ENCODE measurements at regions not wholly inside any gene's neighbourhood (a gene's known extent, or its start where the extent isn't known, plus 50 kb on each side); places are given as distances from the start of the nearest gene placed in this dataset.

DNA sequence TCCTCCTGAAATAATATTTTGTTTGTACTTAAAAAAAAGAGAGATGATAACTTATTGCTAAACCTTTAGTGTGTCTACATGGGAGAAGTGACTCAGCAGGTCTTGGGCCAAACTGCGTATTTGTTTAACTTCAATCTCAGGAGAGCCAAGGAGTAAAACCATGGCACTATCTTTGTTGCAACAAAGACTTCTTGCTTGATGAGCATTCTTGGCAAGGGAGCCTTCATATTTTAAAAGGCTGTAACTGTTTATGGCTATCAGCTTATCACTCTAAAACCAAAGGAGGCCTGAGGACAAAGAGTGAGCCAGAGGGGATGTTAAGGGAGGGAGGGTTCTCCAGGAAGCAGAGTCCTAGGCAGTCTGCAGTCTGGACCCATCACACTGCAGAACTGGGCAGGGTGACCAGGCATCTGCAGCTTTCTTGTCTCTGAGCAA, 216.2 kb upstream of the S1PR3 start:
- intact Hi-C loops (cut with micrococcal nuclease; ENCODE audit: unreplicated experiment) (no loop called here), in situ Hi-C loops (cut with HindIII; ENCODE audit: extremely low pct_ligation_motif_present, low pct_unique_long_range_greater_than_20kb) (no loop called here)
- Histone ChIP-seq H3K4me1 (ENCODE audit: insufficient read depth, low read length) (0 out of 2 replicates have a peak, but pooled peaks cover 8% of the 10 kb centered on the region), H3K27me3 (ENCODE audit: control insufficient read depth in 1 of 2, insufficient read depth in 2 of 2, low read length in 2 of 2) (peaks cover 2 to 5% of the 10 kb centered on the region in 2 experiments; a peak in 2 of 5 replicates), H3K9ac (ENCODE audit: insufficient read depth, low read depth, low read length) (no peak overlapping the region), H3K79me2 (ENCODE audit: insufficient read depth, low read length) (no peaks in the 10 kb centered on the region), H3K4me2 (ENCODE audit: low read depth, low read length) (no peak overlapping the region), H4K20me1 (ENCODE audit: insufficient read depth, low read length) (no peaks in the 10 kb centered on the region), H3K27ac (ENCODE audit: extremely low read length, insufficient read depth, low read length) (no peak overlapping the region), H3K4me3 (replicated peaks in 1 of 3; ENCODE audit: insufficient read depth in 1 of 3, low read depth in 2 of 3, low read length in 3 of 3) (no peak overlapping the region), H3K36me3 (replicated peaks in 1 of 2; ENCODE audit: control insufficient read depth in 1 of 2, insufficient read depth in 2 of 2, low read length in 2 of 2) (no peaks in the 10 kb centered on the region), H3K9me3 (ENCODE audit: low read length) (no peaks in the 10 kb centered on the region), H2AFZ (ENCODE audit: low read length) (no peak overlapping the region)
- WGBS (ENCODE audit: low lambda C conversion rate): 0% methylated on average over 1 of the region's 1 CpG
- DNase-seq (ENCODE audit: low spot score) (no peak), FAIRE-seq (no peak), ATAC-seq (no peak)
- CTCF ChIA-PET (ENCODE audit: low intra/inter-chr PET ratio, low total read pairs): no interaction called here
- no TSS peak for BruUV-seq (replicated peaks)
- TF ChIP-seq ZNF121 (CRISPR knock-in tag; IDR thresholded peaks at IDR 0.05): no peak
- TF ChIP-seq THYN1 (CRISPR knock-in tag; IDR thresholded peaks at IDR 0.05; ENCODE audit: borderline replicate concordance, low read depth): no peak
- no peak for TF ChIP-seq FLYWCH1 (CRISPR knock-in tag; IDR thresholded peaks at IDR 0.05)
- TF ChIP-seq ZFP41 (CRISPR knock-in tag; IDR thresholded peaks at IDR 0.05; ENCODE audit: borderline replicate concordance): no peak
- TF ChIP-seq, protein P1, sequence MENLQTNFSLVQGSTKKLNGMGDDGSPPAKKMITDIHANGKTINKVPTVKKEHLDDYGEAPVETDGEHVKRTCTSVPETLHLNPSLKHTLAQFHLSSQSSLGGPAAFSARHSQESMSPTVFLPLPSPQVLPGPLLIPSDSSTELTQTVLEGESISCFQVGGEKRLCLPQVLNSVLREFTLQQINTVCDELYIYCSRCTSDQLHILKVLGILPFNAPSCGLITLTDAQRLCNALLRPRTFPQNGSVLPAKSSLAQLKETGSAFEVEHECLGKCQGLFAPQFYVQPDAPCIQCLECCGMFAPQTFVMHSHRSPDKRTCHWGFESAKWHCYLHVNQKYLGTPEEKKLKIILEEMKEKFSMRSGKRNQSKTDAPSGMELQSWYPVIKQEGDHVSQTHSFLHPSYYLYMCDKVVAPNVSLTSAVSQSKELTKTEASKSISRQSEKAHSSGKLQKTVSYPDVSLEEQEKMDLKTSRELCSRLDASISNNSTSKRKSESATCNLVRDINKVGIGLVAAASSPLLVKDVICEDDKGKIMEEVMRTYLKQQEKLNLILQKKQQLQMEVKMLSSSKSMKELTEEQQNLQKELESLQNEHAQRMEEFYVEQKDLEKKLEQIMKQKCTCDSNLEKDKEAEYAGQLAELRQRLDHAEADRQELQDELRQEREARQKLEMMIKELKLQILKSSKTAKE (CRISPR knock-in tag; IDR thresholded peaks at IDR 0.05; ENCODE audit: borderline replicate concordance): no peak
- no peak for TF ChIP-seq GLI4 (CRISPR knock-in tag; IDR thresholded peaks at IDR 0.05; ENCODE audit: borderline replicate concordance)
- no peak for TF ChIP-seq MXD3 (CRISPR knock-in tag; IDR thresholded peaks at IDR 0.05)
- TF ChIP-seq, protein P2, sequence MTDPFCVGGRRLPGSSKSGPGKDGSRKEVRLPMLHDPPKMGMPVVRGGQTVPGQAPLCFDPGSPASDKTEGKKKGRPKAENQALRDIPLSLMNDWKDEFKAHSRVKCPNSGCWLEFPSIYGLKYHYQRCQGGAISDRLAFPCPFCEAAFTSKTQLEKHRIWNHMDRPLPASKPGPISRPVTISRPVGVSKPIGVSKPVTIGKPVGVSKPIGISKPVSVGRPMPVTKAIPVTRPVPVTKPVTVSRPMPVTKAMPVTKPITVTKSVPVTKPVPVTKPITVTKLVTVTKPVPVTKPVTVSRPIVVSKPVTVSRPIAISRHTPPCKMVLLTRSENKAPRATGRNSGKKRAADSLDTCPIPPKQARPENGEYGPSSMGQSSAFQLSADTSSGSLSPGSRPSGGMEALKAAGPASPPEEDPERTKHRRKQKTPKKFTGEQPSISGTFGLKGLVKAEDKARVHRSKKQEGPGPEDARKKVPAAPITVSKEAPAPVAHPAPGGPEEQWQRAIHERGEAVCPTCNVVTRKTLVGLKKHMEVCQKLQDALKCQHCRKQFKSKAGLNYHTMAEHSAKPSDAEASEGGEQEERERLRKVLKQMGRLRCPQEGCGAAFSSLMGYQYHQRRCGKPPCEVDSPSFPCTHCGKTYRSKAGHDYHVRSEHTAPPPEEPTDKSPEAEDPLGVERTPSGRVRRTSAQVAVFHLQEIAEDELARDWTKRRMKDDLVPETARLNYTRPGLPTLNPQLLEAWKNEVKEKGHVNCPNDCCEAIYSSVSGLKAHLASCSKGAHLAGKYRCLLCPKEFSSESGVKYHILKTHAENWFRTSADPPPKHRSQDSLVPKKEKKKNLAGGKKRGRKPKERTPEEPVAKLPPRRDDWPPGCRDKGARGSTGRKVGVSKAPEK (CRISPR knock-in tag; IDR thresholded peaks at IDR 0.05; ENCODE audit: borderline replicate concordance): no peak
- POLR2A ChIA-PET: no interaction called here
